HG03025 (cell line): ENCODE measurements at regions not wholly inside any gene's neighbourhood (a gene's known extent, or its start where the extent isn't known, plus 50 kb on each side); places are given as distances from the start of the nearest gene placed in this dataset.

Source experiments
- ATAC-seq: cut with Tn5 transposase; IDR thresholded peaks from one replicate; pipeline ENCODE4 v1.9.1; 2021; ENCODE audit warnings: mild to moderate bottlenecking, moderate library complexity; ENCODE audit not compliant: unreplicated experiment, low FRiP score

- no peak for ATAC-seq
Observed at GRCh38 chr5:164000819-164001218, 495.4 kb downstream of the MAT2B start.

DNA sequence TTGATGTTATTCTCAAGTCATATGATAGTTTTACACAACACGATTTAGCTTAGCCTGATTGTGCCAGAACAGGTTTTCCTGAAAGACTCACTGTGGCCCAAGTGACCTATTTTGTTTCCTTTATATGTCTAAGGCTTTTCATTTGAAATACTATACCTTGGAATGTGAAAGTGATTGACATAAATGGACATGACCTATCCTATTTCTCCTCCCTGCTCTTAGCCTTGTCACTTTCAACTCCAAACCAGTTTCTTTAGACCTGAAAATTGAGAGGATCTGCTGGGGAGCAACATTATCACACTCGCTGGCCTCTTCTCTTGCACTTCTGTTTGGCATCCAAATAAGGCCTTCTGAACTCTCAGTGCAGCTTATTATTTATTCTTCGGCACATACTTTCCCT is 496.8 kb downstream of the MAT2B start:
- ATAC-seq, result no peak

- no peak for ATAC-seq
Observed at GRCh38 chr5:164002628-164003027, 497.2 kb downstream of the MAT2B start.

- ATAC-seq, result no peak
Observed at GRCh38 chr5:164005071-164005470, 499.7 kb downstream of the MAT2B start.

DNA sequence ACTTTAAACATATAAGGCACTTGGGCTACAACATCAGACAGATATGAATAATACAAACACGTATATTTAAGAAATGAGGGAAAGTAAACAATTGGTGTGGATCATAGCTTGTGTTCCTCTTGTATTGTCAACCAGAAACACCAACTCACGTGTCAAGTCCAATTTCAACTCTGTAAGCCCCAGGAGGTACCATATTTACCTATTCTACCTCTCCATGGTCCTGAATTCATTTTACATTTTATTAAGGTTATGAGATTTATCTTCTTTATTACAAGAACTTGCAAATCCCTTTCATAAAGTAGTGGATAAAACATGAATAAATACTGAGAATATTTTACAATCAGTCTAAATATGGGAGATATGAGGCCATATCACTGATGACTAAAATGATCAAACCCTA is 501.6 kb downstream of the MAT2B start:
- ATAC-seq, result no peak

DNA sequence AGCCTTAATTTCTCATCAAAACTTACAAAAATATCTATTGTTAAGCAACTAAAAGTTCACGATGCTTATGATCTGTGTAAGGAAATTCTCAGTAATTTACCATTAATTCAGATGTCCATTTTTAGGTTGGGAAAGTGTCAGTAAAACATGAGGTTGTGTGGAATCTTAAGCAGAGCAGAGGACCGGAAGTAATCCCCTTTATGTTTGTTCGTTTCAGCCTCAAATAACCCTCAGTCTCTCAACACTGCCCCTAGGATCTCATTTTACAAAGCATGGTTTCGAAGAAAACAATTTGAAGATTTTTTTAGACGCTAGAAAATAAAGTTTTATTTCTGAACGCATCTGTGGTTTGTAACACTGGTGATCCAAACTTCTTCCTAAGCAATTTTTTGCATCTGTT is 504.2 kb downstream of the MAT2B start:
- ATAC-seq, result no peak

- no peak for ATAC-seq
Observed at GRCh38 chr5:164010900-164011299, 505.5 kb downstream of the MAT2B start.

DNA sequence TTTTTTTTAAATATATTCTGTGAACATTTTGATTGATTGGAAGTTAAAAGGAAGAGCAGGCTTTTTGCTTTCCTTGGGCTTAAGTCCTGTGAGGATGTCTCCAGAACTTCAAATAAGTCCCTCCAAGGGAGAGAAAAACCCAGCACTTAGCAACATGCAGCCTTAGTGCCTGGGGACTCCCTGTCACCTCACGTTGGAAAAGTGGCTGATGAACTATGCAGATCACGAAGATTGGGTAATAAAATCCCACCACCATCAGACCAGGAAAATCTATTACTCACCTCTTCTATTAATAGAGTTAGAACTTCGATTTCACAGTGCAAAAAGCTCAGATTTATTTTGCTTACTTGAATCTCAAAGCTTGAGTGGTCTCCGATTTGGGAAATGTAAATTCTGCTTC is 507.0 kb downstream of the MAT2B start:
- no peak for ATAC-seq

DNA sequence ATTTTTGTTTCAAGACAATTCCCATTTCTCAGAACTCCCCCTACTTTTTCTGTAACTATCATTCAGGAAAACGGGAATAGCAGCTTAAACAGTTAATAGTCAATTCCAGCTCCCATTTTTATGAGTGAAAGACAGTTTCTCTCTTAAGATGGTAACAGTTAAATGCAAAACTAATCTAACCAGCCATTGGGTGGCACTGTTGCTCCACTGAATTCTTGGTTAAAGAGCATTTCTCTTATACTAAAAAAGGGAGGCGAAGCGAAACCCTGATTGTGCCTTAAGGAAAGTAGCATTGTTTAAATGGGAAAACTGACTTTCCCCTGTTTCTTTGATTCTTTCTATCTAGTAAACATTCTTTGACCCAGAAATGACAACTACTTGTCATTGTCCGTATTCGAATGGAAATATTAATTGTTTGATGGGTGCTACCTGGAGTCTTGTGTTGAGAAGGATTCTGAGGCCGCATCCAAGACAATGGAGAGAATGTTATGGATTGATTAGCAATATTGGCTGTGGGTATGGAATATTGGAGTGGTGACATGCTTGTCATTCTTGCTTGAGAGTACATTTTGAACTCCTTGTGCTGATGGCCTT is 507.8 kb downstream of the MAT2B start:
- peak; percentile 89 for ATAC-seq

GRCh38 chr5:164020116-164020515 is 514.7 kb downstream of the MAT2B start:
- ATAC-seq, result no peak

- no peak for ATAC-seq
Observed at GRCh38 chr5:164027738-164028137, 522.3 kb downstream of the MAT2B start.

DNA sequence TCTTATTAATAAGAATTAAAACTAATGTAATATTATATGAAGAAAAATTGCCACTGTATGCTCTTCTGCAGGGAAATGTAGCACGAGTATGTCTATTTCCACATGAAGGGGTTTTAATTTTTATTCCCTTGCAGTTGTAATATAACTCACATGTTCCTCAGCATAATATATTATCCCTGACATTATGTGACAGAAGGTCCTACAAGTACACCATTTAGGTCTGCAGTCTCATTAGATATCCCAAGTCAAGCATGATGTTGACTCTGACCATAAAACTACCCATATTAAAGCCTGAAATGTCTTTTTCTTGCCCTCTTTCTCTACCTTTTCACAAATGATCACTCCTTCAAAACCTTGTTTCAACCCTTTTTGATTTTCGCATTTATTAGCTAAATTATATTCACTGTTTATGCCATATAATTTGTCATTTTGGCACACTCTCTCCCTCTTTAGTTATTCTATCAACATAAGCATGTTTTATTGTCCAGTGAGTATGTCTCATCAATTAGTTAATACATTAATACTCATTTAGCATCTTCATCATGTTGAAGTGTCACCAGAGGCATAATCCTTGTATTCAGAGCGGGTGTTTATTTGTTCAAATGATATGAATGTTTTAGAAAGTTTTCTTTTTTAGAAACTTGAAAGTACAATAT is 532.8 kb downstream of the MAT2B start:
- ATAC-seq, result no peak

DNA sequence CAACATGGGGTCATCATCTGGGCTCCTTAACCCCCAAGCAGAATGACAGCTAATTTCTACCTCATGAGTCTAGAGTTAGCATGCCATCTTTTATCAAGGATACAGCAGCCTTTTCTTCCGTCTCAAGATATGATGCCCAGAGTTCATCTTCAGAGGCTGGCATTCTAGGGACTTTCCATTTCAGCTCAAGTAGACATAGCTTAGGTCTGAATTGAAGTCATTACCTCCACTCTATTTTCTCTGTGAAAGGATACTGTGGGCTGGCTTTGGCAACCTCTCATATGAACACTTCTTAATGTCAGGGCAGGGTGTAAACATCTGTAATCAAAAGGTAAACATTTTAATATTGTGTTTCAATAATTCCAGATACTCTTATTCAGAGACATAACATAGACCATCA is 535.7 kb downstream of the MAT2B start:
- no peak for ATAC-seq

DNA sequence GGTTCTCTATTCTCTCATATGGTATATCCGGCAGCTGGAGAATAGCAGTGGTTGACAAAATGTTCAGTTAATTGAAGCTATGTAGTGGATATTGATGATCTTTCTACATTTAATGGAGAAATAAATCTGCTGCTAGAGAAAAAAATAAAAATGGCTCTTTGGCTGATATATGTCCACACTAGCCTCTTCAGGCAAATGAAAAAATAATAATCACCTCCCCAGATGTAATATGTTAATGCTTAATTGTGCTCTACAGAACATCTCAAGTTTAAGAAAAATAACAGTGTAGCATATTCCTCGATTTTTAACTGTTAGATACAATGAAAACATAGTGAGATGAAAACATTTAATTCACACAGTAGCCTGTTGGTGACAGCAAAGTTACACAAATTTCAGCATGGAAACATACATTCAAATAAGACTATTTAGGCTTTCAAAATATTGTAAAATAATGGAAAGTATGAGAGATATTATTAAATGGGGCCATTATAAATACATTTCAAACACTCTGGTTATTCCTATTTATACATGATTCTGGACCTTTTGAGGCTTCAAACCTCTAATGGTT is 543.0 kb downstream of the MAT2B start:
- no peak for ATAC-seq

- no peak for ATAC-seq
Observed at GRCh38 chr5:164051745-164052144, 546.3 kb downstream of the MAT2B start.

DNA sequence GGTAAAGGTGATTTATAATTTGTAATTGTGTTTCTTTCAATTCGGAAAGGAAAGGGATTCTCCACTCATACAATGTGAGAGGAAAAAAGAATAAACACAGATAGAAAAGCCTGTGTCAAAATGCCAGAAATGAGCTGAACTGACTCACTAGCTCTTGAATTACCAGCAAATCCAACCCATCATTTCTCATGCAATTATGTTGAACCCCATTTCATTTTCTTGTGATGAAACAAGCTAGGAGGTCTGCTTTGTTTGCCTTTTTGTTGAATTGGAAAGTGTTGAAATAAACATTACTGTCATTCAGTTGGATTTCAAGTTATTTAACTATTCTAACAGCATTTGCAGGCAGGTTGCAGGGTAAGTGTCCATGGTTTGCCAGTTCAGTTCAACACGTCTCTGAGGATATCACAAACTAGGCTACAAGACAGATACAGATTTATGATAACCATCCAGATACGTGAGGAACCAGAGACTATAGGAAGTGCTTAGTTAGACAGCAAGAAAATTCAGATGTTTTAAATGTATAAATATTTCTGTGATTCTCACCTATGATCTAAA is 547.2 kb downstream of the MAT2B start:
- no peak for ATAC-seq

- no peak for ATAC-seq
Observed at GRCh38 chr5:164053123-164053522, 547.7 kb downstream of the MAT2B start.

DNA sequence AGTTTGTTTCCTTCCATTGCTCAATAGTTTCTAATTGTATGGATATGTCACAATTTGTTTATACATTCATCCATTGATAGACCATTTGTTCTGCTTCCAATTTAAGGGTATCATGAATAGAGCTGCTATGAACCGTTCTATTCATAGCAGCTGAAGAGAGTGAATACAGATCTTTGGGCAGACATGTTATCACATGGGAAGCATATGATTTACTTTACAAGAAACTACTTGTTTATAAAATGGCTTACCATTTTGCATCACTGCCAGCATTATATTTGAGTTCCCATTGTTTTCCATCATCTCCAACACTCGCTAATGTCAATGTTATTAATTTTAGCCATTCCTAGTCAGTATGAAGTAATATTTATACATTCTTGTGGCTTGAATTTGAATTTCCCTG is 549.0 kb downstream of the MAT2B start:
- no peak for ATAC-seq

- ATAC-seq, result no peak
Observed at GRCh38 chr5:164057121-164057520, 551.7 kb downstream of the MAT2B start.

DNA sequence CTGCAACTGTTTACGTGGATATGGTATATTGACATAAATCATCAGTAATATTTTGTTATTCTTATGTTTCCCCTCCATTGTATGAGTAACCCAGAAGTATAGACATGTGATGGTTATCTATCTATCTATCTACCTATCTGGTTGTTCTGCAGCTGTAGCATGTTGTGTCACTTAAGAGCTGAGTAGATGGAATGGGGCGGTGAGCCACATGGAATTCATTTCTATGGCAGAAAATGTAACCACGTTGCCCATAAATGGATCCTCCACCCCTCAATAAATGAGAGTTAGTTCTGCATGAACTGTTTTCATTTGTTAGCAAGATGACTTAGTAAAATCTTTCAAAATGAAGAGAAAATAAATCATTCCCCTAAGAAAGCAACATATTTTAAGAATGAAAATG is 553.2 kb downstream of the MAT2B start:
- no peak for ATAC-seq

DNA sequence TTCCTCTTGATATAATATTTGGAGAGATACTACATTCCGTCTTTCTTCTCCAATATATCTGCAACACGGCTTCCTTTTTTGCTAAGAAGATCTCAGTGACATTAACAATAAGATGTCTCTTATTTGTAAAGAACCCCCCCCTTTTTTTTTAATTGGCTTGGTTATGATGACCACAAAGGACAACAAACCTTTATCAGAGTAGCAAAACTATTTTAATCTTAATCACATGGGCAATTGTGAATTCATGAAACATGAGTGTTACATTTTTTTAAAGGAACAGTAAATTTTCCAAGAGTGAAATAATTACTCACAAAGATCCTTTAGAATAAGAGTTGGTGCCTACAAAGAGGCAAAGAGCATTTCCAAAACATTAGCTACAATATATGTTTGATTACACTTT is 554.1 kb downstream of the MAT2B start:
- ATAC-seq, result no peak

DNA sequence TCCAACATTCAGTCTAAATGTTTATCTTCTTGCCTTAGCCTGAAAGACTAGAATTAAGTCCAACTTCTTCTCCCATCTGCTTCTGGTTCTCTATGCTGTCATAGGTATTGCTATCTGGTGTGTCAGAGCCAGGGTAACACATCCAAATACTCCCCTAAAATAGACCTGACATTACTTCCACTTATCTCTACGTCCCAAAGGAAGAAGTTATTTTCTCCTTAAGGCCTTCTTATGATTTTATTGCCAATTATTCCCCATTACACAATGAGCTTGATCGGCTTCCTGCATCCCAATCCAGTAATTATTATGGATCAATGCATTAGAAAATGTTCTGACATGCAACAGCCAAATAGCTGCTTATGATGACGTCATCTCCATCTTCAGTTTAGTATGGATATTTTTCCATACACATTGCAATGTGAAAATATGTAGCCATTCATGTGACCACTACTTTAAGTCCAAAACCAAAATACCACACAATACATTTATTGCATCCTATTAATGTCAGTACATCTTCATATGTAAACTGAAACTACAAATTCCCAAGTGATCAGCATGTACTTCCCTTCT is 555.5 kb downstream of the MAT2B start:
- ATAC-seq, result no peak
